ENCODE measurements at regions not wholly inside any gene's neighbourhood (a gene's known extent, or its start where the extent isn't known, plus 50 kb on each side); places are given as distances from the start of the nearest gene placed in this dataset.
"Not testable (repeated sequence)": the region's sequence is repeated elsewhere in the genome, so short reads cannot be mapped to it uniquely, and the experiment has no call there.

DNA sequence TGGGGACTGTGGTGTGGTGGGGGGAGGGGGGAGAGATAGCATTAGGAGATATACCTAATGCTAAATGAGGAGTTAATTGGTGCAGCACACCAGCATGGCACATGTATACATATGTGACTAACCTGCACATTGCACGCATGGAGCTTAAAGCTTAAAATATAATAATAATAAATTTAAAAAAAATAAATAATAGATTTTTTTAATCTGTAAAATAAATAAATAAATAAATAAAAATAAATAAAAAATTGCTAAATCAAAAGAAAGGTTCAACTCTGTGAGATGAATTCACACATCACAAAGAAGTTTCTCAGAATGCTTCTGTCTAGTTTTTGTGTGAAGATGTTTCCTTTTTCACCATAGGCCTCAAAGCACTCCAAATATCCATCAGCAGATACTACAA lies 1793.7 kb downstream of the UQCRFS1 start:
- intact Hi-C loops (cut with micrococcal nuclease; ENCODE audit: unreplicated experiment); H3K4me1 ChIP-seq (replicated peaks; ENCODE audit: insufficient read depth); H3K4me3 ChIP-seq; H4K20me1 ChIP-seq (ENCODE audit: insufficient read depth); H3K9me3 ChIP-seq (ENCODE audit: insufficient read depth, low read depth); H2AFZ ChIP-seq; H3K27ac ChIP-seq; CTCF ChIA-PET; H3F3A ChIP-seq (ENCODE audit: insufficient read depth, low read depth); BruUV-seq (replicated peaks); H3K4me2 ChIP-seq; DNase-seq; H3K9me2 ChIP-seq (ENCODE audit: insufficient read depth); H3K79me2 ChIP-seq (ENCODE audit: low read depth); H3K36me3 ChIP-seq (ENCODE audit: low read depth); H3K27me3 ChIP-seq (ENCODE audit: insufficient read depth, low read depth); POLR2A ChIA-PET (ENCODE audit: unreplicated experiment): not testable (repeated sequence)

DNA sequence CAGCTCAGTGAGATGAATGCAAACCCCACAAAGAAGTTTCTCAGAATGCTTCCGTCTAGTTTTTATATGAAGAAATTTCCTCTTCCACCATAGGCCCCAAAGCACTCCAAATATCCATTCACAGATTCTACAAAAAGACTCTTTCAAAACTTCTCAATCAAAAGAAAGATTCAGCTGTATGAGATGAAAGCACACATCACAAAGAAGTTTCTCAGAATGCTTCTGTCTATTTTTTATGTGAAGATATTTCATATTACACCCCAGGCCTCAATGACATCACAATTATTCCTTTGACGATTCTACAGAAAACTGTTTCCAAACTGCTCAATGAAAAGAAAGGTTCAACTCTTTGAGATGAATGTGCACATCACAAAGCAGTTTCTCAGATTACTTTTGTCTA lies 1819.4 kb downstream of the UQCRFS1 start:
- Histone ChIP-seq H2AFZ (no peak overlapping the region), H4K20me1 (ENCODE audit: insufficient read depth) (no peaks in the 10 kb centered on the region), H3K4me2 (no peak overlapping the region), H3K4me3 (no peak overlapping the region), H3K9me2 (ENCODE audit: insufficient read depth) (no peaks in the 10 kb centered on the region), H3K36me3 (ENCODE audit: low read depth) (no peaks in the 10 kb centered on the region), H3K79me2 (ENCODE audit: low read depth) (no peaks in the 10 kb centered on the region), H3K4me1 (replicated peaks; ENCODE audit: insufficient read depth) (no peaks in the 10 kb centered on the region), H3K27ac (no peak overlapping the region), H3K27me3 (ENCODE audit: insufficient read depth, low read depth) (no peaks in the 10 kb centered on the region), H3F3A (ENCODE audit: insufficient read depth, low read depth) (no peaks in the 10 kb centered on the region), H3K9me3 (ENCODE audit: insufficient read depth, low read depth) (no peaks in the 10 kb centered on the region)
- TF ChIP-seq, protein P1, sequence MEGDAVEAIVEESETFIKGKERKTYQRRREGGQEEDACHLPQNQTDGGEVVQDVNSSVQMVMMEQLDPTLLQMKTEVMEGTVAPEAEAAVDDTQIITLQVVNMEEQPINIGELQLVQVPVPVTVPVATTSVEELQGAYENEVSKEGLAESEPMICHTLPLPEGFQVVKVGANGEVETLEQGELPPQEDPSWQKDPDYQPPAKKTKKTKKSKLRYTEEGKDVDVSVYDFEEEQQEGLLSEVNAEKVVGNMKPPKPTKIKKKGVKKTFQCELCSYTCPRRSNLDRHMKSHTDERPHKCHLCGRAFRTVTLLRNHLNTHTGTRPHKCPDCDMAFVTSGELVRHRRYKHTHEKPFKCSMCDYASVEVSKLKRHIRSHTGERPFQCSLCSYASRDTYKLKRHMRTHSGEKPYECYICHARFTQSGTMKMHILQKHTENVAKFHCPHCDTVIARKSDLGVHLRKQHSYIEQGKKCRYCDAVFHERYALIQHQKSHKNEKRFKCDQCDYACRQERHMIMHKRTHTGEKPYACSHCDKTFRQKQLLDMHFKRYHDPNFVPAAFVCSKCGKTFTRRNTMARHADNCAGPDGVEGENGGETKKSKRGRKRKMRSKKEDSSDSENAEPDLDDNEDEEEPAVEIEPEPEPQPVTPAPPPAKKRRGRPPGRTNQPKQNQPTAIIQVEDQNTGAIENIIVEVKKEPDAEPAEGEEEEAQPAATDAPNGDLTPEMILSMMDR (conservative IDR thresholded peaks at IDR 0.05), result no peak
- TF ChIP-seq EZH2 (IDR thresholded peaks at IDR 0.05; ENCODE audit: low read depth), result no peak
- POLR2A ChIA-PET (ENCODE audit: unreplicated experiment), result no interaction called here
- intact Hi-C loops (cut with micrococcal nuclease; ENCODE audit: unreplicated experiment), result no loop called here
- no peak for DNase-seq
- CTCF ChIA-PET, result no interaction called here
- BruUV-seq (replicated peaks), result no TSS peak

DNA sequence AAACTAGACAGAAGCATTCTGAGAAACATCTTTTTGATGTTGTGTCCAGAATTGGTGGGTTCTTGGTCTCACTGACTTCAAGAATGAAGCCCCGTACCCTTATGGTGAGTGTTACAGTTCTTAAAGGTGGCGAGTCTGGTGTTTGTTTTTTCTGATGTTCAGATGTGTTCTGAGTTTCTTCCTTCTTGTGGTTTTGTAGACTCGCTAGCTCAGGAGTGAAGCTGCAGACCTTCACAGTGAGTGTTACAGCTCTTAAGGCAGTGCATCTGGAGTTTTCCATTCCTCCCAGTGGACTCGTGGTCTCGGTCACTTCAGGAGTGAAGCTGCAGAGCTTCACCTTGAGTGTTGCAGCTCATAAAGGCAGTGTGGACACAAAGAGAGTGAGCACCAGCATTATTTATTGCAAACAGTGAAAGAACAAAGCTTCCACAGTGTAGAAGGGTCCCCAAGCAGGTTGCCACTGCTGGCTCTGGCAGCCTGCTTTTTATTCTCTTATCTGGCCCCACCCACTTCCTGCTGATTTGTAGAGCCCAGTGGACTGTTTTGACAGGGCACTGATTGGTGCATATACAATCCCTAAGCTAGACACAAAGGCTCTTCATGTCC lies 1820.8 kb downstream of the UQCRFS1 start:
- ChIA-PET CTCF (no interaction called here), POLR2A (ENCODE audit: unreplicated experiment) (no interaction called here)
- Histone ChIP-seq H4K20me1 (ENCODE audit: insufficient read depth) (no peaks in the 10 kb centered on the region), H3K27me3 (ENCODE audit: insufficient read depth, low read depth) (no peaks in the 10 kb centered on the region), H3K4me3 (no peak overlapping the region), H3K9me3 (ENCODE audit: insufficient read depth, low read depth) (no peaks in the 10 kb centered on the region; the same call in 1 of the 2 replicates), H3K79me2 (ENCODE audit: low read depth) (no peaks in the 10 kb centered on the region), H3K27ac (no peak overlapping the region), H3F3A (ENCODE audit: insufficient read depth, low read depth) (no peaks in the 10 kb centered on the region), H3K4me1 (replicated peaks; ENCODE audit: insufficient read depth) (no peaks in the 10 kb centered on the region), H3K9me2 (ENCODE audit: insufficient read depth) (no peaks in the 10 kb centered on the region), H3K36me3 (ENCODE audit: low read depth) (no peaks in the 10 kb centered on the region), H2AFZ (no peak overlapping the region), H3K4me2 (no peak overlapping the region)
- intact Hi-C loops (cut with micrococcal nuclease; ENCODE audit: unreplicated experiment), result no loop called here
- DNase-seq, result no peak
- TF ChIP-seq EZH2 (IDR thresholded peaks at IDR 0.05; ENCODE audit: low read depth), result no peak
- TF ChIP-seq, protein P1 (conservative IDR thresholded peaks at IDR 0.05), result no peak
- no TSS peak for BruUV-seq (replicated peaks)

DNA sequence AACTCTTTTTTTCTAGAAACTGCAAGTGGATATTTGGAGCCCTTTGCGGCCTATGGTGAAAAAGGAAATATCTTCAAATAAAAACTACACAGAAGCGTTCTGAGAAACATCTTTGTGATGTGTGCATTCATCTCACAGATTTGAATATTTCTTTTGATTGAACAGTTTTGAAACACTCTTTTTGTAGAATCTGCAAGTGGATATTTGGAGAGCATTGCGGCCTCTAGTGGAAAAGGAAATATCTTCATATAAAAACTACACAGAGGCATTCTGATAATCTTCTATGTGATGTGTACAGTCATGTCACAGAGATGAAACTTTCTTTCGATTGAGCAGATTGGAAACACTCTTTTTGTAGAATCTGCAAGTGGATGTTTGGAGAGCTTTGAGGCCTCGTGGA lies 1833.6 kb downstream of the UQCRFS1 start:
- H3K79me2 ChIP-seq (ENCODE audit: low read depth); H3K27me3 ChIP-seq (ENCODE audit: insufficient read depth, low read depth); H3K36me3 ChIP-seq (ENCODE audit: low read depth); H3K27ac ChIP-seq; H3K4me2 ChIP-seq; H3K9me3 ChIP-seq (ENCODE audit: insufficient read depth, low read depth); DNase-seq; H4K20me1 ChIP-seq (ENCODE audit: insufficient read depth); intact Hi-C loops (cut with micrococcal nuclease; ENCODE audit: unreplicated experiment); H3F3A ChIP-seq (ENCODE audit: insufficient read depth, low read depth); POLR2A ChIA-PET (ENCODE audit: unreplicated experiment); CTCF ChIA-PET; BruUV-seq (replicated peaks); H3K9me2 ChIP-seq (ENCODE audit: insufficient read depth); H2AFZ ChIP-seq; H3K4me1 ChIP-seq (replicated peaks; ENCODE audit: insufficient read depth); H3K4me3 ChIP-seq: not testable (repeated sequence)
- TF ChIP-seq, protein P1 (conservative IDR thresholded peaks at IDR 0.05), result peak; percentile 49; the same call in 1 of the 2 replicates

DNA sequence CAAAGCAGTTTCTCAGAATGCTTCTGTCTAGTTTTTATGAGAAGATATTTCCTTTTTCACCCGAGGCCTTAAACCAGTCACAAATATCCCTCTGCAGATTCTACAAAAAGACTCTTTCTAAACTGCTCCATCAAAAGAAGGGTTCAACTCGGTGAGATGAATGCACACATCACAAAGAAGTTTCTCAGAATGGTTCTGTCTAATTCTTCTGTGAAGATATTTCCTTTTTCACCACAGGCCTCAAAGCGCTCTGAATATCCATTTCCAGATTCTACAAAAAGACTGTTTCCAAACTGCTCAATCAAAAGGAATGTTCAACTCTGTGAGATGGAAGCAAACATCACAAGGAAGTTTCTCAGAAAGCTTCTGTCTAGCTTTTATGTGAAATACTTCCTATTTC lies 1843.3 kb downstream of the UQCRFS1 start:
- H3K4me2 ChIP-seq; H3K27me3 ChIP-seq (ENCODE audit: insufficient read depth, low read depth); H3K27ac ChIP-seq; H3K4me3 ChIP-seq; H3K9me3 ChIP-seq (ENCODE audit: insufficient read depth, low read depth); H3K79me2 ChIP-seq (ENCODE audit: low read depth); H4K20me1 ChIP-seq (ENCODE audit: insufficient read depth); BruUV-seq (replicated peaks); H3K9me2 ChIP-seq (ENCODE audit: insufficient read depth); DNase-seq; POLR2A ChIA-PET (ENCODE audit: unreplicated experiment); H2AFZ ChIP-seq; CTCF ChIA-PET; H3F3A ChIP-seq (ENCODE audit: insufficient read depth, low read depth); H3K4me1 ChIP-seq (replicated peaks; ENCODE audit: insufficient read depth); intact Hi-C loops (cut with micrococcal nuclease; ENCODE audit: unreplicated experiment); H3K36me3 ChIP-seq (ENCODE audit: low read depth): not testable (repeated sequence)

All from PC-9 (cell line).